HG03571 (cell line): ENCODE measurements at regions not wholly inside any gene's neighbourhood (a gene's known extent, or its start where the extent isn't known, plus 50 kb on each side); places are given as distances from the start of the nearest gene placed in this dataset.
A peak's percentile ranks its signal among the peaks of the same experiment; 100 is the strongest.

Experiments
- ATAC-seq: cut with Tn5 transposase; IDR thresholded peaks from one replicate; pipeline ENCODE4 v1.9.1; 2021; ENCODE audit not compliant: unreplicated experiment

GRCh38 chr12:34188974-34189373 lies 166.7 kb downstream of the ALG10 start:
- no peak for ATAC-seq

- no peak for ATAC-seq
Measured at GRCh38 chr12:34190054-34190453, 167.8 kb downstream of the ALG10 start.

- ATAC-seq, result no peak
Measured at GRCh38 chr12:34198924-34199323, 176.6 kb downstream of the ALG10 start.

GRCh38 chr12:34203866-34204620 lies 181.7 kb downstream of the ALG10 start:
- ATAC-seq, result no peak

- ATAC-seq, result no peak
Measured at GRCh38 chr12:34204830-34205285, 182.6 kb downstream of the ALG10 start.

- ATAC-seq, result no peak
Measured at GRCh38 chr12:34205401-34205800, 183.1 kb downstream of the ALG10 start.

- ATAC-seq, result no peak
Measured at GRCh38 chr12:34206061-34206785, 183.9 kb downstream of the ALG10 start.

- no peak for ATAC-seq
Measured at GRCh38 chr12:34207858-34208257, 185.6 kb downstream of the ALG10 start.

GRCh38 chr12:34208331-34209258 lies 186.3 kb downstream of the ALG10 start:
- ATAC-seq, result no peak

GRCh38 chr12:34209259-34209835 lies 187.1 kb downstream of the ALG10 start:
- no peak for ATAC-seq

GRCh38 chr12:34210183-34210582 lies 187.9 kb downstream of the ALG10 start:
- ATAC-seq, result no peak

- no peak for ATAC-seq
Measured at GRCh38 chr12:34210689-34211530, 188.6 kb downstream of the ALG10 start.

GRCh38 chr12:34212651-34213050 lies 190.4 kb downstream of the ALG10 start:
- ATAC-seq, result no peak

GRCh38 chr12:34214011-34214410 lies 191.7 kb downstream of the ALG10 start:
- no peak for ATAC-seq

GRCh38 chr12:34215213-34215892 lies 193.1 kb downstream of the ALG10 start:
- no peak for ATAC-seq

- no peak for ATAC-seq
Measured at GRCh38 chr12:34215893-34216285, 193.6 kb downstream of the ALG10 start.

- ATAC-seq, result no peak
Measured at GRCh38 chr12:34217660-34218059, 195.4 kb downstream of the ALG10 start.

- ATAC-seq, result peak; percentile 77
Measured at GRCh38 chr12:34218193-34219045, 196.1 kb downstream of the ALG10 start.
